GM12873 (cell line): ENCODE measurements at regions not wholly inside any gene's neighbourhood (a gene's known extent, or its start where the extent isn't known, plus 50 kb on each side); places are given as distances from the start of the nearest gene placed in this dataset.

Experiments used
- CTCF ChIP-seq: IDR thresholded peaks from 2 replicates; pipeline ENCODE4 v1.5.1; 2012; ENCODE audit warnings: low read depth, mild to moderate bottlenecking, moderate library complexity, low read length, control low read depth; ENCODE audit not compliant: insufficient read depth; ENCODE audit errors: missing control alignments

GRCh38 chr5:136425921-136426320 is 60.6 kb upstream of the TRPC7 start:
- TF ChIP-seq CTCF, result no peak

GRCh38 chr5:136424835-136425584 is 59.7 kb upstream of the TRPC7 start:
- TF ChIP-seq CTCF, result peak; percentile 90

- no peak for TF ChIP-seq CTCF
These were observed 58.7 kb upstream of the TRPC7 start for GRCh38 chr5:136423944-136424606.

GRCh38 chr5:136420168-136420898 is 55.0 kb upstream of the TRPC7 start:
- TF ChIP-seq CTCF, result no peak

GRCh38 chr5:136418301-136418700 is 53.0 kb upstream of the TRPC7 start:
- no peak for TF ChIP-seq CTCF
